NCI-H2227 (cell line): ENCODE measurements at regions not wholly inside any gene's neighbourhood (a gene's known extent, or its start where the extent isn't known, plus 50 kb on each side); places are given as distances from the start of the nearest gene placed in this dataset.

Experiments
- DNase-seq: peaks from one replicate; lab custom pipeline; 2025; ENCODE audit not compliant: unreplicated experiment; lab: John Stamatoyannopoulos, UW

DNA sequence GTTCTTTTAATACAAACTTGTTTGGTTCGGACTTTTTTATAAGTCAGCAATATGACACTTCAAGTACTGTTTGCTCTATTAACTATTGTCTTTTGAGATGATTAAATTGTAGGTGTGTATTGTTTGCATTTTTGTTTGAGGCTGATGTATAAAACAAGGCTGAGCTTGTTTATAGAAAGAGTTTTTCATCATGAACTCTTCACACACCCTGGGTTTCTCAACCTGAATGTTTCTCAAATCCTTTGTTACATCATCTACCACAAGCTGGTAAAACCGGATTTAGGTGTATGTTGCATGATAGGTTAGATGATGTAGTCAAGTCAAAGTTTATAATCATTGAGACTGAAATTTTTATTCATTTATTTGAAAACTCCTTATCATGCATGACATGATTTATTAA, 335.2 kb upstream of the LRATD1 start:
- no peak for DNase-seq

DNA sequence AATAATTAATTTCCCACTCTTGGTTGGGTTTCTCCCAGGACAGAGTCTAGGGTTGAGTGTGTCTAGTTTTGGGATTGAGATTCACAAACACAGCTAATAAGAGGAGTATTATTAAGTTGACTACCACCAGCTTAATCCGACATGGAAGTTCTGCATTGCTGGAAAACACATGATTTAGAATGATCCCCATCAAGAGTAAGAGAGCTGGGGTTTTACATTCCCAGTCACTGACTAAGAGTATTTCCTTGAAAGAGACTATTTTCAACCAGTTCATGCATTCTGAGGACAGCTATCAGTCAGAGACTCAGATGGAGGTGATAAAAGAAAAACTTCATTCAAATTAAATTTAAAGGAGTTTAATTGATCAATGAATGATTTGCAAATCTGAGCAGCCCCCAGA, 334.6 kb upstream of the LRATD1 start:
- DNase-seq, result no peak

DNA sequence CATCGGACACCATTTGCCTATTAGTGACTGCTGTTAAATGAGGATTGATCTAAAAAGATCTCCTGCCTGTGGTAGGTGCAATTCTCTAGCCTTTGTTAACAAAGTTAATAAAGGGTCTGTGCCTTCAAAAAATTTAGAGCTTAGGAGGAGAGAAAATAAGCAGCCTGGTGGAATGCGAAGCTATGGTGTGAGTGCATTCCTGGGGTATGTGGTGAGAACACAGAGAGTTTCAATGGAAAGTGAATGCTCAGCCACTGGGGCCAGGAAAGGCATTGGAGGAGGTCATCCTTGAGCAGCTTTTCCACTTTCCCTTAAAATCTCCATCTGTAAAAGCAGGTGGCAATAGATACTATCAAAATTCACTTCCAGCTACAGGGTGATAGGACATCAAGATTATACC, 331.2 kb upstream of the LRATD1 start:
- DNase-seq, result no peak

DNA sequence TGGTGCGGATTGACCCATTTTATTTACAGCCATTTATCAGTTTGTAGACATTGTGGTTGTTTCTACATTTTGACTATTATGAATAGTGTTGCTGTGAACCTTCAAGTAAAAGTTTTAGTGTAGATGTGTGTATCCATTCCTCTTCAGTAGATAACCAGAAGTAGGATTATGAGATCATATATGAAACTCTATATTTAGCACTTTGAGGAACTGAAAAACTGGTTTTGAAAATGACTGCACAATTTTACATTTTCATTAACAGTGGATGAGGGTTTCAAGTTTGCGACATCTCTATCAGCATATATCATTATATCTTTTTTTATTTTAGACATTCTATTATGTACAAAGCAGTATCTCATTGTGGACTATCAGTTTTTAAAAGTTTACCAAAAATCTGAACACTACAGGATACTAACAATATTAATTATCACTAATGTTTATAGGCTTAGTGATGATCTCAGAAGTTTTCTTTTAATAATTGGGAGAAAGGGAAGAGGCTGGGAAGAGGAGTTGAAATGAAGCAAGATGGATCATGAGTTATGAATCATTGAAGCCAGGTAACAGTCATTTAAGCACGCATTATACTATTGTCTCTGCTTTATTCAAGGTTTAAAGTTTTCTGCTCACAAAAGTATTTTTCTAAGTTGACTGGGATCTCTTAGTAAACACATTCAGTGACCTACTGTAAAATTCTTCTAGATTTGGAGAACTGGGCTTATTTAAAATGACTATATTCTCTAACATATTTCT, 329.0 kb upstream of the LRATD1 start:
- DNase-seq, result no peak

DNA sequence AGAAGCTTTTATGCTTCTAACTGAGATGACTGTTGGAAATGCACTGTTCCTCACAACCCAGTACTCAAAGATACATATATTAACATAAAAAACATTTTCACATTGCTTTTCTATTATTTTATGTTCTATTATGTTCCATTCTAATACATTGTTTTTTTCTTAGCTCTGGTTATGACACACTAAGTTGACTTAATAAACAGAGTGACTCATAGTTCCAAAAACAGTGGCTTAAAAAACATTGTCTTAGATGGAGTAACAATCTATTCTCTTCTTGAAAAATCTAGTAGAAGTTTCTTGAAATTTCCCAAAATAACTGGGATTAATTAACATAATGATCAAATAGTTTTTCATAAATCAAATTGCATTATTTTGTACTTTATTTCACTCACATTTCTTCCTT, 328.2 kb upstream of the LRATD1 start:
- DNase-seq, result no peak

DNA sequence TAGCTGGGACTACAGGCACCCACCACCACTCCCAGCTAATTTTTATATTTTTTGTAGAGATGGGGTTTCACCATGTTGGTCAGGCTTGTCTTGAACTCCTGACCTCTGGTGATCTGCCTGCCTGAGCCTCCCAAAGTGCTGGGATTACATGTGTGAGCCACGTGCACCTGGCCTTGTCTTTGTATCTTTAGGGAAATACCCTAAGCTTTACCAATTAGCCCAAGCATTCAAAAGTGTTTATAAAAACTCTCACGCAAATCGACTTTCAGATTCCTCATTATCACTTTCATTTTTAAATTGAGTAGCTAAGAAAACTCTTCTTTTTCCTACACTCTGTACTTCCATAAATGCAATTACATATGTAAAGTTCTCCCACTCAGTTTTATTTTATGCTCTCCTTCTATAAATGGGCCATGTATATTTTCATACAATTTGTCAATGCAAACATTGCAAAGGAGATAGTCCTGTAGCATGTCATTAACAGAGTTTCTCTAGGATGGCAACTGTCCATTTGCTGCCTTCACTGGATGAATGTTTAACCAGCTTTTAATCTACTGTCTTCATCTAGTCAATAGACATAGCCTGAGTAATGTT, 326.2 kb upstream of the LRATD1 start:
- no peak for DNase-seq

DNA sequence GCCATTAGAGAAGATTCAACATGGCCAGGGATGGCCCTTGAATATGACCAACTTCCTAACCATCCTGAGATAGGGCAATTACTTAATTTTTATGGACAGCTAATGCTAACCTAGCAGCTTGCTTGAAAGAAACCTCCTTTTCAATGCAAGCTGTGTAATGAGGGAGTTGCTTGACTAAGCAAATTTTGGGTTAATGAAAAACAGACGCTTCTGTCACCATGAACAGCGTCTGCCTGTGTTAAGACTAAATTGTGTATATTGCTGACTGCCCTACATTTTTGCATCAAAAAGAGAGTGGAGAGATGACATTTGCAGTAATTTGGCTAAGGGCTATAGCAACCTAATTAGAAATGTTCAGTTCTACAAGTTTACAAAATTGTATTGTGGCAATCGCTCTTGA, 319.2 kb upstream of the LRATD1 start:
- DNase-seq, result no peak

DNA sequence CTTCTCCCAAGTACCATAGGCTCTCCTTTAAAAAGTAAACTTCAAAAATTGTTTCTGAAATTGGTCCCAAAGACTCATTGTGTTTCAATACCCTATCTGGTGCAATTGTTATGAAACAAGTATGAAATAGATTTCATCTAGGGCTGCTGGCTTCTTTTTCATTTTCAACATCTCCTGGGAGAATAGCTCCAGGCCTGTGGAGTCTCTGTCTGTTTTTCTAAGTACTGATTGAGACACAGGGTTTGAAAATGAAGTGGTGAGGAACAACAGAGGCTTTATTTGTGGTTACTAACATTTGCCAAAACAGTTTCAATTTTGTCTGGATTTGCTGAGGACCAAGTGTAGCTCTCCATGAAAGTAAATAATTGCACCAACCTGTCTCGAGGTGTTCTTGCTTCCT, 315.9 kb upstream of the LRATD1 start:
- DNase-seq, result no peak

DNA sequence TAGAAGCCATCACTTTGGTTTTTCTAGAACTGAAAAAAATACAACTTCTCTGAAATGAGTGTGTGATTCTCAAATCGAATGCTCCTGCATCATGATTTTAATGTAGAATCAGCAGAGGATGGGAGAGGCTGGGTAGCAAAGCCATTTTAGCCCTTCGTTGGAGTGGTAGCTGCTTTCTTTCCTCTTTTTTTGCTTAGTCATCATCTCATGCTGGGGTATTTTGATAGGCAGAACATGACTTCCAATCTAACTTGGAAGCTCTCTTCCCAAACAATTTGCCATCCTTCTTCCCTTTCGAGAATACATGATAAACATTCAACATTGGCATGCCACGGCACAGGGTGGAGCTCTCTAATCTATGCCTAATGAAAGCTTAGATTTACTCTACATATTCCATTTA, 311.2 kb upstream of the LRATD1 start:
- no peak for DNase-seq

DNA sequence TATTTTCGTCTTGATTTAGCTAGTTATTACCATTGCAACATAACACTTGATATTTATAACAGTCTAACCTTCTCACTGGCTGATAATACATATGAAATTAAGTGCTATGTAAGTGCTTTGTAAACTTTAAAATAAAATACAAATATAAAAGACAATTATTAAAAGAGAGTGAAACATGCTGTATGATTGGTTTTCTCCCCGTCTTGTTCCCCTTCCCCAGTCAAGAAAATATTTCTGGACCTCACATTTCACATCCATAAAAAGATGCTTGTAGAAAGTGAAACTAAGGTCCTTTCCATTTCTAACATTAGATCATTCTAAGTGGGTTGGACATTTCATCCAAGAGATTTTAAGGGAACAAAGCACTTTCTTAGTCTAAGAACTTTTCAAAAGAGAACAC, 310.2 kb upstream of the LRATD1 start:
- no peak for DNase-seq

DNA sequence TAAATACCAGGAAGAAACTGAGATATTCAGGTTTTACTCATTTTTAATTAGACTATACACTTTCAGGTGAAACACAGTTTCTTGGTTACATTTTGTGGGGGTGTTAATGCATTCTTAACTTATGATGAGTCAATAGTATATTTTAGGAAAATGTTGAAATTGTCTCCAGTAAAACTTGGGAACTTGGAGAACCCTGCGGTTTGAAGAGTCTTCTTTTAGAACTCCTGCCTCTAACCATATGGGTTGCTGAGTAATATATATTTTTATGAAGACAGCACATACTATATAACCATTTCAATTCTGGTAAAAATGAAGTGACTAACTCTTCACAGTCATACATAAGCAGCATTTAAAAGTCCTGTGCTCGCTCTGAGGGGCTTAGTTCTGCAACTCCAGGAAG, 308.2 kb upstream of the LRATD1 start:
- DNase-seq, result no peak

DNA sequence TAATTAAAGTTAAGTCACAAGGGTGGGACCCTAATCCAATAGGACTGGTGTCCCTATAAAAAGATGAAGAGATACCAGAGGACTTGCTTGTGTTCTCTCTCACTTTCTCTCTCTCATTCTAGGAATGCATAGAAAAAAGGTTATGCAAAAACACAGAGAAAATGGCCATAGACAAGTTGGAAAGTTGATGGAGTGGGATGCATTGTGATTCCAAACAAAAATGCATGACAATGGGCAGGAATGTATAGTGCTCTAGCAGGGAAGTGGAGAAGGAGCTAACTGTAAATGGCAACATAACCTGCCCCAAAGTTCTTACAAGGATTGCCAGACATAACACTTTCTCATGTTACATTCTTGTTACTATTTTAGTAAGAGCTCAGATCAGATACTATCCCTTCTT, 301.6 kb upstream of the LRATD1 start:
- no peak for DNase-seq

DNA sequence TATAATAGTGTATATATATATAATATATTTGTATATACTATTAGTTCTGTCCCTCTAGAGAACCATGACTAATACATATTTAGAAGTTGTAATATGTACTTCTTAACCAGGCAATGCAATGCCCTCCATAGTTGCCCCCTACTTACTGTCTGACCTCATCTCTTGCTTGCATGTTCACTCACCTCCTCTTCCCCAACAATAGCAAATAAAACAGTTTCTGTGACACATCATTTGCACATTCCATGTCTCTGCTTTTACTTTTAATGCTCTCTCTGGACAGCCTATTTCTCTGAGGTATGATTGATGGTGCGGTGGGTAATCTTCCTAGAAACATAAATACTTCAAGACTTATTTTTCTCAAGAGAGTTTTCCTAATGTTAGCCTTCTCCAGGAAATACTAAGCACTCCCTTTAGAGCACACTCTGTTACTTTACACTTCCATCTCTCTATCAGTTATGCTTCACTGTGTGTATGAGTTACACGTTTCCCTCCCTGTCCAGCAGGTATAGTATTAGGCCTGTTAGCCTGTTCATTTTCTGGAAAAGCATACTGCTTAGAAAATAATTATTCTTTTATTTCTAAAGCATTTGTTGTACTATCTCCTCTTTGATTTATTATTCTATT, 295.6 kb upstream of the LRATD1 start:
- DNase-seq, result no peak

DNA sequence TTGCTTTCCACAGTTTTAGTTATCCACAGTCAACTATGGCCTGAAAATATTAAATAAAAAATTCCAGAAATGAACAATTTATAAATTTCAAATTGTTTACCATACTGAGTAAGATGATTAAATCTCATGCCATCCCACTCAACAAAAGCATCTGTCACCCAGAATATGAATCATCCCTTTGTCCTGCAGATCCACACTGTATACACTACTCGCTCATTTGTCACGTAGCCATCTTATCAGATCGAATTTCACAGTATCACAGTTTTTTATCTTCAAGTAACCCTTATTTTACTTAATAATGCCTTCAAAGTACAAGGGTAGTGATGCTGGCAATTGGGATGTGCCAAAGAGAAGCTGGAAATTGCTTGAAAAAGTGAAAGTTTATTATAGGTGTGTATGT, 291.8 kb upstream of the LRATD1 start:
- DNase-seq, result no peak

DNA sequence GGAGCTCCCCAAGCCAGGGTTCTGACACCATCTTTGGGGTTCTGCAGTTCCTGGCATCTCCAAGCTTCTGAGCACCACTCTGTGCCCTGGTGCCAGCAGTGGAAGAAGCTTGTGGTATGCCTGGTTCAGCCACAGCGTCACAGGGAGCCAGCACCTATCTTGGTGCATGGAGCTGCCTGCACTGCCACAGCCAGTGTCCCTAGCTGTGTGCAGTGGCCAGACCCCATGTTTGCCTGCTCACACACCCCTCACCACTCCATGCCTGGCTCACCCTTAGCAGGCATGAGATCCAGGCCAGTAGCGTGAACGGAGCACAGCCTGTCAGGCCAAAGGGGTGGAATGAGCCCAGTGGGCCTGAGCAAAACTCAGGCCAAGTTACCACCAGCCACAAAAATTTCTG, 290.2 kb upstream of the LRATD1 start:
- DNase-seq, result no peak

DNA sequence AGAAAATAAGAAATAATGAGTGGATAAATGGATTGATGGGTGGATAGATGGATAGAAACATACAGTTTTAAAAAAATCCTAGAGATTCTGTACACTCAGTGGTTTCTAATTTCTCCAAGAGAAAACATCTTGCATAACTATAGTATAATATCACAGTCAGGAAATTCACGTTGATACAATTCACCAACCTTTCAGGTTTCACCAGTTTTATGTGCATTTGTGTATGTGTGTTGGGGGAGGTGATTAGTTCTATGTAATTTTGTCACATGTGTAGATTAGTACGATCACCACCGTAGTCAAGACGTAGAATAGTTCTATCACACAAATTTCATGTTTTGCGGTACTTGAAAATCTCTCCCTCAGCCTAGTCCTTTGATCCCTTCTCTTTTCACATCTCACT, 288.2 kb upstream of the LRATD1 start:
- DNase-seq, result no peak

DNA sequence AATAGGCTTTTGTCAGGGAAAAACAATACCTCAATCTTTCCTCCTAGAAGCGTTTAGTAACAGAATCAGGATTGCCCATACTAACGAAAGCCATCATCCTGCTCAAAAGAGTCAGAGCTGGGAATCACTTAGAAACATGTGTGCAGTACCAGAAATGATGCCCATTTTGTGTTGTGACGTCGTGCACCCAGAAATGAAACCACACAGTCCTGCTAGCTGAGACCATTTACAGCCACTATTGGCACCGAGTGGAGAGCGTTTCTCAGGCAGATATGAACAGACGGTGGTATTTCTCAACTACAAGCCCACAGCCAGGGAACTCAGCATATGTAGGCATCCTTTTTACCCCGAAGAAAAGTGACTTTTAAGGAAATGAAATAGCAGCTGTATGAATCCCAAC, 284.3 kb upstream of the LRATD1 start:
- DNase-seq, result no peak

DNA sequence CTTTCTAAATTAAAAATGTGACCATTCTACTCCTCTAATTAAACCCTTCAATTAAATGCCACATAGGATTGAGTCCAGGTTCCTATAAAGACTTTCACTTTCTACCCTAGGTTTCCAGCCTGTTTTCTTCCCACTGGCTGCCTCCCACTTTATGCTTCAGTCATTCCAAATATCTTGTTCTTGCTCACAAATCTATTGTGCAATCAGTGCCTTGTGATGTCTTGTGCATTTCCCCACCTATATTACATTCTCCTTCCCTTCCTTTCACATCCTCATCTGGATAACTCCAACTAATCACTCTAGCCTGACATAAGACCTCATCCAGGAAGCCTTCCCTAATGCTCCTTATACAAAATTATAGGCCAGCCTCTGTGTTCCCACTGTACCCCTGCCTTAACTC, 281.7 kb upstream of the LRATD1 start:
- no peak for DNase-seq

DNA sequence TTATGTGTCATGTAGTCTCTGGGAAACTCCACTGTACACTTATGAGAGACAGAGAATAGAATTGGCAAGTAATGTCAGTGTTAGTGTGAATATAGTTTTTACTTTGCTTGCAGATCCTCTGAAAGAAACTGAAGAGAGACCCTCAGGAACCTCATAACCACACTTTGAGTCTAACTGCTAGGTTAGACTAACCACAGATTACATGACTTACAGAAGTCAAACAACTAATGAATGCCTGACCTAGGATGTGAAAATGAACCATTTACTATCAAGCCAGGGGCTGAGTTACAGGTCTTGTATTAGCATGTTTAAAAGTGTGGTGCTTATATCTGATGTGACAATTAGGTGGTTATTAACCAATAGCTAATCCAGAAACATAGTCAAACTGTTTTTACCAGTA, 280.4 kb upstream of the LRATD1 start:
- DNase-seq, result no peak

DNA sequence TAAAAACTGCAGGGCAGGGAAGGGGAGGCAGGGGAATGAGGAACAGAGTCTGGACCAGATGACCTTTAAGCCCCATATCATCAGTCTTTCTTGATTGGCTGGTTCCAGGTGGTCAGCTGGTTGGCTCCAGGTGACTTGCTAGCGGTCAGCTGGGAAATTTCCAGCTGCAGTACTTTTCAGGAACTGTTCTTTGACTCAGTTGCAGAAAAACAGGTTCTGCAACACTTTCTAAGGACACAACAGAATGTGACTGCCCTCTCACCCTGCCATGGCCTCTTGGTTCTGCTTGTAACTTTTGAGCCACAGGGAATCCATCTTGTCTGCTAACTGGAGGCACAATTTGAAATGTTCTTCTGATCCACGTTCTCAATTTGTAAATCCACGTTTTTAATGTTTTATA, 278.3 kb upstream of the LRATD1 start:
- no peak for DNase-seq

DNA sequence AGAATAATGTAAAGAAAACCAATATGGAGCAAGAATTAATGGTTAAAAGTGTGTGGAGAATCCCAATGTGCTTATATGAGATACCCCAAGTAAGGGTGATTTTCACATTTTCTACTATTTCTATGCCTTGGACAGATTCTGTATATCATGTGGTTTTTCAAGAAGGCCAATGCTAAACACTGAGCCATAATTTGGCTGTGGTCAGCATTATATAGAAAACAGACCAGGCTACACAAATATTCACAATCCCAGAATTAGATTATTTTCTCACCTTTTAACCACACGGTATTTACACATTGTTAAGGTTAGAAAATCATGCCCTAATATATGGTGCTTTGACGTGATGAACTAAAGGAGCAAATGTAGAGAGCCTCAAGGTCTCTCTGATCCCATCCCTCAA, 277.4 kb upstream of the LRATD1 start:
- DNase-seq, result no peak

DNA sequence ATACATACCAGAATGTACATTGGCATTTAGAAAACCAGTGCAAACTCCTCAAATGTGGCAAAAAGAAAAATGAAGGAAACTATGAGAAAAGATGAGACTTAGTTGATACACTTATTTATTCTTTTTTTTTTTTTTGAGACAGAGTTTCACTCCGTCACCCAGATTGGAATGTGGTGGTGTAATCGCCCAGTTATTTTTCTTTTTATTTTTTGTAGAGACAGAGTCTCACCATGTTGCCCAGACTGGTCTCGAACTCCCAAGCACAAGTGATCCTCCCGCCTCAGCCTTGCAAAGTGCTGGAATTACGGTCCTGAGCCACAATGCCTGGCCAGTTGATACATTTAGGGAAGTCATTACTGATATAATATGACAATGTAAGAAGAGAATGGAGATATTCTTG, 274.2 kb upstream of the LRATD1 start:
- no peak for DNase-seq

DNA sequence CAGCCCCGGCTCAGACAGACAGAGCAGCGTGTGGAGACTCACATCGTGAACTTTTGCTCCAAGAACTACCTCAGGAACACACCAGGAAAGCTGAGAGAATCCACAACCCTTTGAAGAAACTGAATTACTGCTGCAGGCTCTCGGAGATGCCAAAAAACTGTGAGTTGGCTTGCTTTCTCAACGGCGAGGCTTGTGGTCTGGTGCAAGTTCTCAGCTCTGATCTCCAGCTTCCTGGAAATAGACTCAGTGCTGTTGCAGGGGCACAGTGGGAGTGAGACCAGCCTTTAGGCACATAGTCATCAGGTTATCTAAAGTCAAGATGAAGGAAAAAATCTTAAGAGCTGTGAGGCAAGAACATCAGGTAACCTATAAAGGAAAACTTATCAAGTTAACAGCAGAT, 273.7 kb upstream of the LRATD1 start:
- DNase-seq, result no peak
